ENCODE measurements at regions not wholly inside any gene's neighbourhood (a gene's known extent, or its start where the extent isn't known, plus 50 kb on each side); places are given as distances from the start of the nearest gene placed in this dataset.

DNA sequence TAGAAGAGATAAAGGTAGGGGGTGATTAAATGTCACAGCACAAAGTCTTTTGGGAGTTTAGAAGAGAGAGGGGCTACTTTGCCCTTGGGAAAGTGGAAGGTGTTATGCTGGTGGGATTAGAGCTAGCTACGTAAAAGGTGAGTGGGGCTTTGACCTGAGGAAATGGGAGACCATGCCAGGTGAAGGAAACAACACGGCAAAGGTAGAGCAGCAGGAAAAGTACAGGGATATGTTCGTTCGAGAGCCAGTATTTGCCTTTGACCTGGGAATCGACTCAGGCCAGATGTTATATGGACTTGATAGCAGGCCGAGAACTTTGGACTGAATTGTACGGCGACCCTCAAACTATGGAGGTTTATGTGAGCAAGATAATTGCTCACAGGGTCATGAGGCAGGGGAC is 55.7 kb upstream of the ACKR3 start:
- no peaks in the 10 kb centered on the region for H3K79me2 ChIP-seq (ENCODE audit: insufficient read depth, low read length)
- H4K20me1 ChIP-seq (ENCODE audit: insufficient read depth, low read length), result no peaks in the 10 kb centered on the region
- no peak overlapping the region for H3K4me2 ChIP-seq (ENCODE audit: insufficient read depth, low read length)
- H3K4me3 ChIP-seq (ENCODE audit: insufficient read depth, low read length), result no peak overlapping the region
- TF ChIP-seq CTCF (IDR thresholded peaks at IDR 0.05; ENCODE audit: extremely low read depth, low read depth, low read length), result no peak
- no peak overlapping the region for H3K27ac ChIP-seq (ENCODE audit: low read depth, low read length)
- H3K4me1 ChIP-seq (ENCODE audit: insufficient read depth, low read length), result no peaks in the 10 kb centered on the region
- no peaks in the 10 kb centered on the region for H3K36me3 ChIP-seq (ENCODE audit: insufficient read depth, low read length)
- peaks cover 7% of the 10 kb centered on the region for H3K27me3 ChIP-seq (ENCODE audit: insufficient read depth, low read length)
- H2AFZ ChIP-seq (ENCODE audit: low read length), result no peak overlapping the region
- H3K9me3 ChIP-seq (ENCODE audit: low read depth, low read length), result no peaks in the 10 kb centered on the region
- DNase-seq (ENCODE audit: insufficient read length, low spot score, missing footprints), result no peak

GRCh38 chr2:236516708-236517107 is 52.9 kb upstream of the ACKR3 start:
- no peak for DNase-seq (ENCODE audit: insufficient read length, low spot score, missing footprints)
- Histone ChIP-seq H3K27me3 (ENCODE audit: insufficient read depth, low read length) (peaks cover 10% of the 10 kb centered on the region), H3K9me3 (ENCODE audit: low read depth, low read length) (no peaks in the 10 kb centered on the region), H3K36me3 (ENCODE audit: insufficient read depth, low read length) (no peaks in the 10 kb centered on the region), H3K4me3 (ENCODE audit: insufficient read depth, low read length) (no peak overlapping the region), H3K4me1 (ENCODE audit: insufficient read depth, low read length) (no peaks in the 10 kb centered on the region), H3K79me2 (ENCODE audit: insufficient read depth, low read length) (no peaks in the 10 kb centered on the region), H2AFZ (ENCODE audit: low read length) (no peak overlapping the region), H3K27ac (ENCODE audit: low read depth, low read length) (no peak overlapping the region), H3K4me2 (ENCODE audit: insufficient read depth, low read length) (no peak overlapping the region), H4K20me1 (ENCODE audit: insufficient read depth, low read length) (no peaks in the 10 kb centered on the region)
- TF ChIP-seq CTCF (IDR thresholded peaks at IDR 0.05; ENCODE audit: extremely low read depth, low read depth, low read length), result no peak

GRCh38 chr2:236517251-236518031 is 52.2 kb upstream of the ACKR3 start:
- no peaks in the 10 kb centered on the region for H3K4me1 ChIP-seq (ENCODE audit: insufficient read depth, low read length)
- H3K27me3 ChIP-seq (ENCODE audit: insufficient read depth, low read length), result peaks cover 10% of the 10 kb centered on the region
- no peak overlapping the region for H3K27ac ChIP-seq (ENCODE audit: low read depth, low read length)
- H3K4me3 ChIP-seq (ENCODE audit: insufficient read depth, low read length), result no peak overlapping the region
- TF ChIP-seq CTCF (IDR thresholded peaks at IDR 0.05; ENCODE audit: extremely low read depth, low read depth, low read length), result no peak
- no peak for DNase-seq (ENCODE audit: insufficient read length, low spot score, missing footprints)
- no peaks in the 10 kb centered on the region for H3K36me3 ChIP-seq (ENCODE audit: insufficient read depth, low read length)
- no peak overlapping the region for H3K4me2 ChIP-seq (ENCODE audit: insufficient read depth, low read length)
- no peaks in the 10 kb centered on the region for H3K79me2 ChIP-seq (ENCODE audit: insufficient read depth, low read length)
- H4K20me1 ChIP-seq (ENCODE audit: insufficient read depth, low read length), result no peaks in the 10 kb centered on the region
- no peaks in the 10 kb centered on the region for H3K9me3 ChIP-seq (ENCODE audit: low read depth, low read length)
- no peak overlapping the region for H2AFZ ChIP-seq (ENCODE audit: low read length)

Measured in osteoblast (primary cell).